ENCODE measurements at regions not wholly inside any gene's neighbourhood (a gene's known extent, or its start where the extent isn't known, plus 50 kb on each side); places are given as distances from the start of the nearest gene placed in this dataset.

- no peak for DNase-seq (ENCODE audit: low spot score)
Measured at GRCh38 chr6:1516742-1517520, 92.8 kb upstream of the FOXC1 start.

GRCh38 chr6:1518855-1519254 lies 90.9 kb upstream of the FOXC1 start:
- WGBS (ENCODE audit: low lambda C conversion rate, missing lambda C conversion rate), result 95% methylated on average over 8 of the region's 8 CpGs
- H3K27me3 ChIP-seq, result peaks cover 21% of the 10 kb centered on the region
- no peak for DNase-seq (ENCODE audit: low spot score)
- TF ChIP-seq CTCF (IDR thresholded peaks at IDR 0.05; ENCODE audit: poor library complexity), result no peak
- TF ChIP-seq EZH2 (IDR thresholded peaks at IDR 0.05; ENCODE audit: borderline replicate concordance), result no peak
- no peak for TF ChIP-seq EZH2phosphoT487 (IDR thresholded peaks at IDR 0.05; ENCODE audit: low read depth, severe bottlenecking, unreplicated experiment)
- H3K79me2 ChIP-seq, result no peaks in the 10 kb centered on the region
- H3K4me1 ChIP-seq (ENCODE audit: insufficient read depth), result peaks cover under 1% of the 10 kb centered on the region
- no peak overlapping the region for H2AFZ ChIP-seq
- no peaks in the 10 kb centered on the region for H3K9me3 ChIP-seq (ENCODE audit: low read depth)
- H4K20me1 ChIP-seq (ENCODE audit: insufficient read depth, poor library complexity, severe bottlenecking), result no peaks in the 10 kb centered on the region
- no peak overlapping the region for H3K27ac ChIP-seq
- H3K36me3 ChIP-seq (replicated peaks; ENCODE audit: insufficient read depth, low read depth), result no peaks in the 10 kb centered on the region
- no peak overlapping the region for H3K4me3 ChIP-seq
- H3K4me2 ChIP-seq, result no peak overlapping the region
- no peaks in the 10 kb centered on the region for H3K9me2 ChIP-seq (replicated peaks; ENCODE audit: insufficient read depth)

More at GRCh38 chr6:1516742-1517520, 92.8 kb upstream of the FOXC1 start:
- peaks cover 4% of the 10 kb centered on the region for H3K27me3 ChIP-seq
- H3K4me3 ChIP-seq, result no peak overlapping the region
- H3K4me1 ChIP-seq (ENCODE audit: insufficient read depth), result peaks cover 10% of the 10 kb centered on the region
- H3K27ac ChIP-seq, result no peak overlapping the region
- TF ChIP-seq CTCF (IDR thresholded peaks at IDR 0.05; ENCODE audit: poor library complexity), result no peak
- no peaks in the 10 kb centered on the region for H3K9me2 ChIP-seq (replicated peaks; ENCODE audit: insufficient read depth)
- no peaks in the 10 kb centered on the region for H3K36me3 ChIP-seq (replicated peaks; ENCODE audit: insufficient read depth, low read depth)
- H3K4me2 ChIP-seq, result no peak overlapping the region
- no peaks in the 10 kb centered on the region for H3K9me3 ChIP-seq (ENCODE audit: low read depth)
- no peak overlapping the region for H2AFZ ChIP-seq
- WGBS (ENCODE audit: low lambda C conversion rate, missing lambda C conversion rate), result 62% methylated on average over 14 of the region's 14 CpGs
- no peaks in the 10 kb centered on the region for H3K79me2 ChIP-seq
- H4K20me1 ChIP-seq (ENCODE audit: insufficient read depth, poor library complexity, severe bottlenecking), result no peaks in the 10 kb centered on the region

GRCh38 chr6:1519597-1519996 lies 90.1 kb upstream of the FOXC1 start:
- Histone ChIP-seq H3K36me3 (replicated peaks; ENCODE audit: insufficient read depth, low read depth) (no peaks in the 10 kb centered on the region), H3K79me2 (no peaks in the 10 kb centered on the region), H4K20me1 (ENCODE audit: insufficient read depth, poor library complexity, severe bottlenecking) (no peaks in the 10 kb centered on the region), H3K4me2 (no peak overlapping the region), H3K27me3 (peaks cover 24% of the 10 kb centered on the region), H3K4me1 (ENCODE audit: insufficient read depth) (no peaks in the 10 kb centered on the region), H3K4me3 (no peak overlapping the region), H2AFZ (no peak overlapping the region), H3K27ac (no peak overlapping the region), H3K9me2 (replicated peaks; ENCODE audit: insufficient read depth) (no peaks in the 10 kb centered on the region), H3K9me3 (ENCODE audit: low read depth) (no peaks in the 10 kb centered on the region)
- TF ChIP-seq EZH2 (IDR thresholded peaks at IDR 0.05; ENCODE audit: borderline replicate concordance) (no peak), CTCF (IDR thresholded peaks at IDR 0.05; ENCODE audit: poor library complexity) (no peak), EZH2phosphoT487 (IDR thresholded peaks at IDR 0.05; ENCODE audit: low read depth, severe bottlenecking, unreplicated experiment) (no peak)
- DNase-seq (ENCODE audit: low spot score), result no peak
- WGBS (ENCODE audit: low lambda C conversion rate, missing lambda C conversion rate), result 72% methylated on average over 4 of the region's 4 CpGs
